ENCODE measurements at regions not wholly inside any gene's neighbourhood (a gene's known extent, or its start where the extent isn't known, plus 50 kb on each side); places are given as distances from the start of the nearest gene placed in this dataset.

DNA sequence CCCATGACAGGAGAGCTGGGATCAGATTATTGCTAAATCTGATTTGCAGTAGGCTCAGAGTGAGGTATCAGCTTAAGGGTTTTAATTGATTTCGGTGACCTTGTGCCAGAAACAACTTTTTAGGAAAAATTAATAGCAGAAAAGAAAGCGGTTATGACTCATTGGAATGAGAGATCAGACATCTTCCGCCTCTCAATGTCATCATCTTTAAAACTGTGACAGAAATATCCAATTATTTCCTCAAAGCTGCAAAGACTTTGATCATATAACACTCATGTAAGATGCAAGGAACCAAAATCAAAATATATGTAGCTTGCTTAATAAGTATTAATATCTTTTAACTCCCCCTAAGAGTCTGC, 190.1 kb upstream of the FOXF1 start:
- DNase-seq (ENCODE audit: low read depth) = no peak

DNA sequence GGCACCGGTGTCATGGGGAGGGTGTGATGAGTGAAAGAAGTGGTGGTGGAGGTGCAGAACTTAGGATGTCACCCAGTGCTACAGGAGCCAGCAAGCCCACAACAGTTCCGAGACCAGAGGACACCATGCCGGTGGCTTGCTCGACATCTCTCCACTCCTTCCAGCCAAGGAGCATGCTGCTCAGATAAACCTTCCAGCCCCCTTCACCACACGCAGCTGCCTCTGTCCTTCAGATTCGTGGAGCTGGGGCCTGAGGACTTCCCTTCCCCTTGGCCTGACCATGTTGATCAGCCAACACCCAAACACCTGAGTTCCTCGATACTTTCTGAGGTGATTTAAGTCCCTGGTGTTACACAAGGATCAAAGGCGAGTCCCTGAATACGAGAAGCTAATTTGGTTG, 188.8 kb upstream of the FOXF1 start:
- no peak for DNase-seq (ENCODE audit: low read depth)

DNA sequence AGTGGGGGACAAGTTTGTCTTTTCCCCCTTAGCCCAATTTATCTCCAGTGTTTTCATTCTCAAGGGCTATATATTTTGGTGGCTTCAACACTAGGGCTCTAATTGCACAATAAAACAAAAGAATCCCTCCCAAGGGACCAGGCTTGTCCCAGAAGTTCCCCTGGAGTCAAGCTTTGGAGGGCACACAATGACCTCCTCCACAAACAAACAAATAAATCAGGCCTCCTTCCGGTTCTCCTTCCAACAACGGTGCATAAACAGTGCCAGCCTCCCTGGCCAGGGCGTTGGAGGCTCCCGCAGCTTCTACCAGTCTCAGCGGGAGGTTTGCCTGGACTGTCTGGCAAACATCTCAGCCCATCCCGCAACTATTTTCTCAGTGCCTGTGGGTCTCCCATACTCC, 188.0 kb upstream of the FOXF1 start:
- no peak for DNase-seq (ENCODE audit: low read depth)

DNA sequence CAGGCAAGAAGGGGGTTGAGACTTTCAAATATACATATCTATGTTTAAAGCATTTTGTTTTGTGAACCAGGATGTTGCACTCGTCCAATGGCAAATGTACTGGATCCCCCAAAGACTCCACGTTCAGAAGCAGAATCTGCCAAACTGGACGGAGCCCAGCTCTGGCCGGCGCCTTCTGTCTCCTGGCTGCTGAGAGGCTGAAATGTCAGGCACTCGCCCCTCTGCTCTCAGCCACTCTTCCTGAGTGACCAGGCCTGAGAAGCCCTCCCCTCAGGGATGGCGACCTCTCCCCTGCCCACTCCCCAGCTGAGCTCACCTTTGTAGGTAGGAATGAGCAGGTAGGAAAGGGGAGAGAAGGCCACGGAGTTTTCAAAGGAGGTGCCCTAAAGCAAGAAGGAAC, 187.5 kb upstream of the FOXF1 start:
- DNase-seq (ENCODE audit: low read depth) = no peak

DNA sequence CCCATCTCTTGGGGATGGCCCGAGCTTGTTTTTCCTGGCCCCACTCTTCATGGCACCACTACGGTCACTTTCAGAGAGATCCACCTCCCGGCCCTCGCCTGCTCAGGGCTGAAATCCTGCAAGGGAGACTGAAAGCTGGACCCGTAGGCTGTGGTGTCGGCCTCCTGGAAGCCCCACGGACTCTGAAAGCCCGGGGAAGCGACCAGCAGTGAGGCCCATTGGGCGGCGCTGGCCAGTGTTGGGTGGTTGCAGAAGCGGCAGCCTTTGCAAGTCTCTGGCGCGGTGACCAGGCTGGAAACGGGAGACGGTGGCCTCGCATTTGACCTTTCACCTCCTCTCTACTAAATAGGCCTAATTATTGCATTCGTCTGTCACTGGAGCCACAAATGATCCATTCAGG, 186.0 kb upstream of the FOXF1 start:
- no peak for DNase-seq (ENCODE audit: low read depth)

DNA sequence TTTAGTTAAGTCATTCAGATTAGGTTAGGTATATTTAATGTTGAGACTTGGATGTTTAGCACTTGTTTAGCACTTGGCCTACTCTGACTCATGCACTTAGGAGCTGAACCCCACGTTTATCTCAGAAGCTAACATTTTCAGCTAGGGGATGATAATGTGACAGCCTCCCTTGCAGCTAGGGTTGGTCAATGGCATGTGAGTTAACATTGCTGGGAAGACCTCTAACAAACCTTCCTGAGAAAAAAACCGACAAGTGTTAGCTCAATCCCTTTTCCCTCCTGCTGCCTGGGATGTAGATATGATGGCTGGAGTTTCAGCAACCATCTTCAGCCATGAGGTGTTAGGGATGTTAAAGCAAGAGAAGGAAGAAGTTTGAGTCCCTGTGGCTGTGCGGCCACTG, 185.0 kb upstream of the FOXF1 start:
- no peak for DNase-seq (ENCODE audit: low read depth)

DNA sequence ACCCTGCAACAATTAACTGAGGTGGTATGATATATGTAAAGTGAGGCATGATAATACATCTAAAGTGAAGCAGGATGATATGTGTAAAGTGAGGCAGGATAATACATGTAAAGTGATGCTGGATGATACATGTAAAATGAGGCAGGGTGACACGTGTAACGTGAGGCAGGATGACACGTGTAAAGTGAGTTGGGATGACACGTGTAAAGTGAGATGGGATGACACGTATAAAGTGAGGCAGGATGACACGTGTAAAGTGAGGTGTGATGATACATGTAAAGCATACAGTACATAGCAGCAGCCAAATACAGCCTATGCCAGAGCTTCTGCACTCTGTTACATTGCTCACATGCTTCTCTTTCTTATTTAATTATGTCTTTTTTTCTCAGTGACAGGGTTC, 184.4 kb upstream of the FOXF1 start:
- DNase-seq (ENCODE audit: low read depth) = no peak

DNA sequence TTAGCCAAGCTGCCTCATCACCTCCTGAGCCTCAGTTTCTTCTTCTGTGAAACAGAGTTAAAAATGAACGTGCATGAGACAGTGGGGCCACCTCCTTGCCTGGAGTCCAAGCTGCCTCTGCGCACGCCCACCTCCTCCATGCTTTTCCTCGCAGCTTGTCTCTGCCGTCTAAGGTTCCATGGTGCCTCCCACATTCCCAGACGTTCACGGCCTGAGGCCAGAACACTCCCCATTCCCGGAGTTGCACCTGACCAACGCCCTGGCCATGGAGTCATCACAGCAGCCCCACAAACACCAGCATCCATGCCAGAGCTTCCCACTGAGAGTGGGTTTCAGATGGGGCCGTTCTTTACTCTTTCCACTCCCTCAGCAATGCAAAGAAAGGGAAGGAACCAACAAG, 183.0 kb upstream of the FOXF1 start:
- no peak for DNase-seq (ENCODE audit: low read depth)

DNA sequence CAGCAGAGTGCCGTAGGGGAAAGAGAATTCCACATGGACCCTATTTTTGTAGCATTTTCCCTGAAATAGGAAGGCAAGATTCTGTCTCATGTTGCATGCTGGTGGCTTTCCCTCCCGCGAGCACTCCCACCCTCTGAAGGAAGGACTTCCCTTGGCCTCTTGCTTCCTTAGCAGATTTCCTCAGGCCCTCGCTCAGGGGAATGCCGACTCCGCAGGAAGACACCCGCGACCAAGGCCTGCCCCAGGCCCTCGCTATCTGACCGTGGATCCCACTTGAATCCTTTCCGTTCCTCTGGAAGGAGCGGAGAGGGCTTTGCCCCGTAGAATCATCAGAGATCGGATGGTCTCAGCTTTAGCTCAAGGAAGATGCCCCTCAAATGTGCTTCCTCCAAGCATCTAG, 179.4 kb upstream of the FOXF1 start:
- no peak for DNase-seq (ENCODE audit: low read depth)

DNA sequence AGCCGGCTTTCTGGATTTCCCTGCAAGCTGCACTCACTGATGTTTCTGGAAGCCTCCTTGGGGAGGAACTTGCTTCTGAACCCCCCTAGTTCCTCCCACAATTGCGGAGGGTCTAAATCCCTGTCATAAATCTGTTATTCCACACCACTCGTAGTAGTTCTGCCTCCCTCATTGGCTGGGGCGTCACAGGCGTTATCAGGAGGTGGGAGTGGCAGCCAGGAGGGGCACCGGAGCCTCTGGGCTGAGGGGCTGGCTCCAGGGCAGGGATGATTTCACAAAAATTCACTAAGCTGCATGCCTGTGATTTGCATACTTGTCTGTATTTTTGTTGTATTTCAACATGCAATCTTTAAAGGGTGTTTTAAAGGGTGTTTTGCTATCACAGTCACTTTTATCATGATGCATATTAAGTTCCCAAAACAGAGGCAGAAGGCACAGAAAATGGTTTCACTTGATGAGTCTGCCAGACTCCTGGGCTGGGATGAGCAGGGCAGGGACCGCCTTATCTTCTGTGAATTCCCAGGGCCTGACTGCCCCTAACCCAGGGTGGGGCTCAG, 176.2 kb upstream of the FOXF1 start:
- no peak for DNase-seq (ENCODE audit: low read depth)

DNA sequence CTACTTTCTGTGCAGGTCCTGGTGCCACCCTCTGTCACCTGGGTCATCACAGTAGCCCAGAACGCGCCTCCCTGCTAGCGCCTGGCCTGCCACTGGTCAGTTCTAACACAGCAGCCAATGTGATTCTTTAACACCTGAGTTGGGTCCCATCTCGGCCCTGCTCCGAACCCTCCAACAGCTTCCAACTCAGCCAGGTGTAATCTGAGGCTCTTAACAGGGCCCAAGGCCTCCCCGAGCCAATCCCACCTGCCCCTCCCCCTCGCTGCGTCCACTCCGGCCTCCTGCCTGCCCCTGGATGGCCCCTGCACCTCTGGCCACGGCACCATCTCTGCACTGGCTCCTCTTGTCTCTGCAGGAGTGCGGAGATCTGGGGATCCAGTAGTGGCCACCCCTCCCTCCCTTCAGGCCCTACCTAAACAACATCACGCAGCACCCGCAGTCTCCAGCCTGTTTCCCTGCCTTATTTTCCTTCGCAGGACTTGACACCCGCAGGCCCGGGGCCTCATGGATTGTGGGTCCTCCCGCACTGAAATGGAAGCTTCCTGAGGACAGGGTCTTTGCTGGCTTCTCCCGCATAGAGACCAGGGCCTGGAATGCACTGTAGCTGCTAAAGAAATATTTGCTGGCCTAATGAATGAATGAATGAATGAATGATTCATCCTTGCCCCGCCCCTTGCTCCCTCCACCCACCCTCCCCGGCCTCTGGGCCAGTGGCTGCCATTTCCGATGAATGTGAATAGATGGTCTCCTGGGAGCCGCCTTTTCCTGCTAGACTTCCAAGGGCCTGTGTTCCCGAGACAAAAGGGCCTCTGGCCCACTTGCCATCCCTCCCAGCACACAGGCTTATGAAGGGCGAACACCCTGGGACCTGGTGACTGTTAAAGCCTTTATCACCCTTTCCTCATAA, 174.8 kb upstream of the FOXF1 start:
- DNase-seq (ENCODE audit: low read depth) = no peak

DNA sequence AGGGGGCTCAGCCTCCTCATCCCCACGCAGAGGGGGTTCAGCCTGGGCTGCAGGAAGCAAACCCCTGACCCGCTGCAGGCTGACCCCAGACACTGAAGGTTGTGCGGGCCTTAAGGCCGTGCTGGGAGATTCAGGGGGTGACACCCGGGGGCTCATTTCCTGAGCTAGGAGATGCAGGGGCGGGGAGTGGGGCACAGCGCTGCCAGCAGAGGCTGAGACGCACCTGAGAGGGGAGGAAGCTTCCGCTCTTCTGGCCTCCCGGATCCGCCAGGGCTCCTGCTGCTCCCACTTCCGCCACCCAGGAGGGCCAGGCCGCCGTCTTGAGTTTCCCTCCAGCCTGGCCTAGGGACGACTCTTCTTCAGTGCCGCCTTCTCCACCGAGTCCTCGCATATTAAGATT, 173.2 kb upstream of the FOXF1 start:
- no peak for DNase-seq (ENCODE audit: low read depth)

DNA sequence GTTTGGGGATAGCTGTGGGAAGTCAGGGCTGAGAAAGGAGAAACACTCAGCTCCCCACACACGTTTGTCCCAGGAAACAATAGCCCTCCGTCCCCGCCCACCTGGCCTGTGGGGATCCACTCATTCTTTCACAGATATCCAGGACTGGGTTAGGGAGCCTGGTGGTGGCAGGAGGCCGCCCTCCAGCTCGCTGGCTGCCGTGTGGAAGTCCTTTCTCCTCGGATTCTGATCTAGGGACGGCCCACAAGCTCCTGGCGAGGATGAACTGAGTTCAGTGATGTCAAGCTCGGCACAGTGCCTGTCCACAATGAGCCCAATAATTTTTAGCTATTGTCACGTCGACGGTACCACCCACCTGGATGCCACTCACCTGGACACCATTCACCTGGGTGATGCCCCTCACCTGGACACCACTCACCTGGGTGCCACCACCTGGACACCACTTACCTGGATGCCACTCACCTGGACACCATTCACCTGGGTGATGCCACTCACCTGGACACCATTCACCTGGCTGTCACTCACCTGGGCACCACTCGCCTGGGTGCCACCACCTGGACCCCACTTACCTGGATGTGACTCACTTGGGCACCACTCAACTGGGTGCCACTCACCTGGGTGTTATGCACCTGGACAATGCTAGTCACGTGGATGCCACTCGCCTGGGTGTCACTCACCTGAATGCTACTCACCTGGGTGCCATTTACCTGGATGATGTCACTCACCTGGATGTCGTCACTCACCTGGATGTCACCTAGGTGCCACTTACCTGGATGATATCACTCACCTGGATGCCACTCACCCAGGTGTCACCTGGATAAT, 172.5 kb upstream of the FOXF1 start:
- DNase-seq (ENCODE audit: low read depth) = no peak

DNA sequence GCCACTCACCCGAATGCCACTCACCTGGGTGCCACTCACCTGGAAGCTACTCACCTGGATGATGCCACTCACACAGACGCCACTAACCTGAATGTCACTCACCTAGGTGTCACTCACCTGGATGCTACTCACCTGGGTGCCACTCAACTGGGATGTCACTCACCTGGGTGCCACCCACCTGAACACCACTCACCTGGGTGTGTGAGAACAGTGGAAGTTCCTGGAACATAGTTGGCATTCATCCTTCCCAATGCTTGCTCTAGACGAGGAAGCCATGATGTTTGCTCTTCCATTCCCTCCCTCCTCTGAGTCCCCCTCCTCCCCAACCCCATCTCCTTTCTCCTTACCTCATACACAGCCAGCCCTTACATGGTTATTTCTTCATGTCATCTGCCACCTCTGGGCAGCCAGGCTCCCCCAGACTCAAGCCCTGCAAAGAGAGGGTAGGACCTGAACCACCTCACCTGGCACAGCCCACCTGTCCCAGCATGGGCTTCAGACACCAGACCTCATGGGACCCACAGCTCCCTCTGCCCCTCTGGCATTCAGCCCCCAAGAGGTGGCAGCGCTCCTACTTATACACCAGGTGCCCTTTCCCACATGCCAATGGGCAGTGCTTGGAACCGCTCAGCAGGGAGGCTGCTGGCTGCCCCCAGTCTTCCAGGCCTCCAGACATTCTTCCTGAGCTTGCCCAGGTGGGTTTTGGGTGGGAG, 171.8 kb upstream of the FOXF1 start:
- DNase-seq (ENCODE audit: low read depth) = no peak

DNA sequence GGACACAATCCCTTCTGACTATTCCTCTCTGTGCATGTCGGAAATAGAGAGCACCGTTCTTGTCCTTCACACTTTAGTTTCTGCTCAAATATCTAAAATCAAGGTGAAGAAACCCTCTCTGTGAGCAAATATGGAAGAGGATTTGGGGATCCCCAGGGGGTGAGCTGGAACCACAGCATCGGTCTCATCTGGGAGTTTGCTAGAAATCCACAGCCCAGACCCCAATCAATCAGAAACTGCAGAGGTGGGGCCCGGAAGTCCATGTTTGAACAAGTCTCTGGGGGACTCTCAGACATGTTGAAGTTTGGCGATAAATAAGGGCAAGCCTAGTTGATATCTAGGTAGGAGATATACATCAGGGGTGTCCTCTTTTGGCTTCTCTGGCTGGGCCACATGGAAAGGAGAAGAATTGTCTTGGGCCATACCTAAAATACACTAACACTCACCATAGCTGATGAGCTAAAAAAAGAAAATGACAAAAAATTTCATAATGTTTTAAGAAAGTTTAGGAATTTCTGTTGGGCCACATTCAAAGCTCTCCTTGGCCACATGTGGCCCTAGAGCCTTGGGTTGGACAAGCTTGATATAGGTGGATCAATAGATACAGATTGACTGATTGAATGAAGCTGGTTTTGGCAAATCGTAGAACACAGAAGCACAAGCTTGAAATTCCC, 168.0 kb upstream of the FOXF1 start:
- no peak for DNase-seq (ENCODE audit: low read depth)

DNA sequence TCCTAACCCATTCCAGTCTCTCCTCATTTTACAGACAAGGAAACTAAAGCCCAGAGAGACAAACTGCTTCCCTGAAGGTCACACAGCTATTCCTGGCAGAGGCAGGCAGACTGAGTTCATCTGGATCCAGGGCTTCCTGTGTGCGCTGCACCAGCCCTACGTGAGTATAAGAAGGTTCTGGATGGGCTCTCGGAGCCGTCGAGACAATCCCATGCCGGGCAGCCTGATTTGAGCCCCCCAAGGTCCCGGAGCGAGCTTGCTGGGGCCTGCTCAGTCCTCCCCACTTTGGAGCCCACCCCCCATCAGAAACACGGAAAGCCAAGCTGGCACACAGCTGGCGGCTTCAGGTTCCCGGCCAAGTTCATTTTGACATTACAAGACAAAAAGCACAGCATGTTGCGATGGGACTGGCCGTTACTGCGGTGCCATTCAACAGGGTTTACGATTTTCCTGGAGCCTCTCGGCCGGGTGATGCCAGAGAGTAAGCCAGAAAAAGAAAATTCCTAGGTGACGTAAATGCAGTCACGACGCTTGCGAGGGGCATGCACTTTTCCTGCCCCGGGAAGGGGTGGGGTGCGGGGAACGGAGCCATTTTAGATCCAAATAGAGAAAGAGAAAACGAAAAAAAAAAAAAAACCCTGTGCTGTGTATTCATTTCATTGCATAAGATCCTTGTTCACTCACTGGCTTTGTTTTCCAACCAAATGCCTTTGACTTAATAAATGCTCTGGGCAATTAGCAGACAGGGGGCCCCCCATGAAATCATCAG, 167.1 kb upstream of the FOXF1 start:
- no peak for DNase-seq (ENCODE audit: low read depth)

DNA sequence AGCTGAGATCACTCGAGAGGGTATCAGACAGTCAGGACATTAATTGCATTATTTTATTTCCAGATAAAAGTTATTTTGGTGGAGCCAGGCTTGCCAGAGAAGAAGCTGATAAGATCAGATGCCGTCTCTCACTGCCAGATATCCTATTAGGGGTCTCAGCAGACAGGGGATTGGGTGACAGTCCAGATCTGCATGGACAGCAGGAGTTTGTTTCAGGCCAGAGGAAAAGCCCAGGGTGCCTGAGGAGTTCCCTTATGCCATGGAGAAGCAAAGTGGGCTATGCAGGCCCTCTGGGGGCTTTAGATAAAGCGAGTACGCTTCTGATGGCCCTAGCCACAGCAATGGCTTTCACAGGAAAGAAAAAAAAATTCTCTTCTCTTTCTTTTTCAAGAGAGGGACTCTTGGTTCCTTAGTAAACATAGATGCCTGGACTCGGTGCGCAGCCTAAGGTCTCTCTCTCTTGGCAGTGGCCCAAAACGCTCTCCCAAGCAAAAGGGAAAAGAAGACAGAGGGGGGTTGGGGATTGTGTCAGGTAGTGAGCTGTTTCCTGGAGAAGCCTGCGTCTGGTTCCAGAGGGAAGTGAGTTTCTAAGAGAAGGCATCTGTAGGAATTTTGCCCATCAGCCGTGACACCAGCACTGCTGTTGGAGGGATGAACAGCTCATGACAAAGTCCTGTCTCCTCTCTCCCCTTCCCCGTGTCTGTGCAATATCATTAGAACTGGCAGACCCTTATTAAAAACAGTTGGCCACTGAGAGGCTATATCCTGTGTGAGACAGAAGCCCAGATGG, 166.3 kb upstream of the FOXF1 start:
- DNase-seq (ENCODE audit: low read depth) = no peak

DNA sequence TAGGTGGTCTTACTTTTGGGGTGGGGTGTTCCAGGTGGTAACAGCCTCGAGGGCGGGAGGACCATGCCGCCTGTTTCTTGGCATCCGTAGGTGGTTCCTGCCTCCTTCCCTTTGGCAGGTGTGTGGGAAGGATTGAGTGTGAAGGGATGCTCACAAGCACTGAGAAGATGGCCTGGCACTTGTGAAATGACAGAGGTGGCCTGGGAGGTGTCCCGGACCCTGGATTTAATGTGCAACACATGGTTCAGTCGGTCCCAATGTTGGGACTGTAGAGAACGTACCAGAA, 165.8 kb upstream of the FOXF1 start:
- no peak for DNase-seq (ENCODE audit: low read depth)

DNA sequence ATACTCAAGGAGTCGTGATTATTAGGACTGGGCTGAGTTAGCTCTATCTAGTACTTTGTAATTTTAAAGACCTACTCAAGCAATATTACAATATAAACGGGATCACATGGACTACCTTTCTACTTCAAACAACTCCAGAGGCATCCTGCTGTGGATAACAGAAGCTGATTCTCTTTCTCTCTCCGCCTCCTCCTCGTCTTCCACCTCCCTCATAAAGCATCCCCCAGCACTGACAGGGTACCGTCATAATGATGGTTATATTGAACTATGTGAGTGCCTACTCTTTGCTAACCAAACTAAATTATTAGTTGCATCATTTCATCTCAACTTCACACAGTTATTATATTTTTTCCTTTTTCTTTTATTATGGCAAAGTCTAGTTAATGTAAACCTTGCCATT, 165.4 kb upstream of the FOXF1 start:
- DNase-seq (ENCODE audit: low read depth) = no peak

DNA sequence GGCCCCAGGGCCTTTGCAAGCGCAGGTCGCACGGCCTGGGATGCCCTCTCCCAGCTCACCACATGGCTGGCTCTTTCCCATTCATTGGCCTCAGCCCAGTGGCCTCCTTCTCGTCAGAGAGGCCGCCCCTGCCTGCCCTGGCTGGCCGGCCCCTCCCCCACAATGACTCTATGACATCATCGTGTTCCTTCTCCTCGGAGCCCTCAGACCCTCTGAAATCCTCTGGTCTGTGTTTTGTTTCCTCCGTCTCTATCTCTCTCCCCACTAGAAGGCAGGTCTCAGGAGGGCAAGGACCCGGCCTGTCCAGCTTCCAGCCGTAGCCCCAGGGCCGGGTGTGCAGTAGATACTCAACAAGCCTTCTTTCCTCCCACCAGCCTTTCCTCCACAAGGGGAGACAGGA, 164.8 kb upstream of the FOXF1 start:
- DNase-seq (ENCODE audit: low read depth) = no peak

DNA sequence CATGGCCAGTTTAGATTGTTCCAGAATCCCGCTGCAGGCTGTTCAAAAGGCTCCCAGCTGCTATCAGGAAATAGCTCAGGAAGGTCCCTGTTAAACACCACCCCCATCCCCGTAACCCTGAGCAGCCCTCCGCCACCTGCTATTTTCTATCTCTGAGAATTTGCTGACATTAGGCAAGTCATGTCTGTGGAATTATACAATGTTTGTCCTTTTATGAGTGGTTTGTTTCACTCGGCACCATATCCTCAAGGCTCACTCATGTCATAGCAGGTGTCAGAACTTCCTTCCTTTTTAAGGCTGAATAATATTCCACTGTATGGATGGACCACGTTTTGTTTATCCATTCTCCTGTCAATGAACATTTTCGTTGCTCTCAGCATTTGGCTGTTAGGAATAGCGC, 164.3 kb upstream of the FOXF1 start:
- DNase-seq (ENCODE audit: low read depth) = no peak

Measured in HS-5 (cell line).